Panc1 (cell line): ENCODE measurements at regions not wholly inside any gene's neighbourhood (a gene's known extent, or its start where the extent isn't known, plus 50 kb on each side); places are given as distances from the start of the nearest gene placed in this dataset.

ENCODE experiments used
- ATAC-seq: fragments of 200-7000 bp; cut with Tn5 transposase; 2 replicates; pipeline ENCODE4 v1.9.1; 2020; ENCODE audit warnings: mild to moderate bottlenecking, moderate library complexity
- BruUV-seq: library from RNA; stranded (reverse); fragments of 400-500 nt; replicated peaks from 2 replicates; lab custom pipeline; 2021; lab: Mats Ljungman, UMichigan
- CTCF ChIA-PET: fragments of 300-600 bp; sonication (Branson Sonifier 250); formaldehyde crosslinking; loops from one replicate; lab custom pipeline; 2022; ENCODE audit warnings: antibody characterized with exemption; lab: Charles Lee
- POLR2A ChIA-PET: fragments of 300-600 bp; sonication (Branson Sonifier 250); formaldehyde crosslinking; loops from one replicate; lab custom pipeline; 2022; ENCODE audit warnings: antibody characterized with exemption; lab: Charles Lee
- DNase-seq: peaks from one replicate; pipeline ENCODE4 v3.0.0-alpha.2; 2010; ENCODE audit warnings: low read depth, low spot score
- H3K27ac ChIP-seq: 2 replicates; pipeline ENCODE4 v1.5.1; 2011; ENCODE audit warnings: mild to moderate bottlenecking, low read length, inconsistent platforms
- H3K27me3 ChIP-seq: fragments of 200-500 bp; sonication (Bioruptor generic); 2 replicates; pipeline ENCODE4 v1.6.0; 2014; ENCODE audit warnings: low read length, inconsistent platforms; ENCODE audit not compliant: control insufficient read depth, insufficient read depth
- H3K36me3 ChIP-seq: fragments of 200-500 bp; sonication (Bioruptor generic); 2 replicates; pipeline ENCODE4 v1.5.1; 2014; ENCODE audit warnings: inconsistent platforms, mild to moderate bottlenecking, low read length, moderate library complexity; ENCODE audit not compliant: control insufficient read depth, insufficient read depth
- H3K4me1 ChIP-seq: 2 replicates; pipeline ENCODE4 v1.5.1; 2011; ENCODE audit warnings: inconsistent platforms, mild to moderate bottlenecking, low read length, moderate library complexity; ENCODE audit not compliant: control insufficient read depth, insufficient read depth
- H3K4me3 ChIP-seq, 2 experiments: 2 replicates each; pipeline ENCODE4 v1.5.1; 2011 to 2012; ENCODE audit warnings: low read depth in 2 of 2, low read length in 2 of 2, mild to moderate bottlenecking in 2 of 2, inconsistent platforms in 1 of 2, moderate library complexity in 1 of 2
- H3K9me3 ChIP-seq: fragments of 200-500 bp; sonication (Bioruptor generic); 2 replicates; pipeline ENCODE4 v1.5.1; 2014; ENCODE audit warnings: low read depth, mild to moderate bottlenecking, inconsistent platforms, low read length, moderate library complexity; ENCODE audit not compliant: control insufficient read depth, insufficient read depth
- POLR2AphosphoS5 ChIP-seq: IDR thresholded peaks from 2 replicates; pipeline ENCODE4 v1.6.1; 2012; ENCODE audit warnings: mild to moderate bottlenecking, low read depth, low read length, moderate library complexity
- SIN3A ChIP-seq: IDR thresholded peaks from 2 replicates; pipeline ENCODE4 v1.6.1; 2012; ENCODE audit warnings: low read depth, mild to moderate bottlenecking, low read length, moderate library complexity, borderline replicate concordance; ENCODE audit not compliant: insufficient read depth
- TCF7L2 ChIP-seq: IDR thresholded peaks from 2 replicates; pipeline ENCODE4 v1.6.1; 2011; ENCODE audit warnings: mild to moderate bottlenecking, low read depth, low read length, inconsistent platforms
- in situ Hi-C: cut with HindIII; loops from 2 replicates; pipeline ENCODE4 v1.10.0; 2016; ENCODE audit warnings: low sequenced_read_pairs, low pct_unique_long_range_greater_than_20kb
- intact Hi-C: fragments of 100-400 bp; cut with micrococcal nuclease; formaldehyde crosslinking; loops from one replicate; pipeline ENCODE4 v1.10.0; 2022; ENCODE audit not compliant: unreplicated experiment
- TF ChIP-seq, protein P1 (sequence below), 2 experiments: IDR thresholded peaks; 2 replicates each; pipeline ENCODE4 v1.6.1; 2011 to 2012; ENCODE audit warnings: low read depth in 2 of 2, control low read depth in 1 of 2, low read length in 1 of 2, mild to moderate bottlenecking in 1 of 2, moderate library complexity in 1 of 2; ENCODE audit not compliant: insufficient read depth in 1 of 2
- TF ChIP-seq, protein P2 (sequence below): fragments of 450-650 bp; IDR thresholded peaks from 2 replicates; pipeline ENCODE4 v1.5.1; 2017; ENCODE audit warnings: mild to moderate bottlenecking

DNA sequence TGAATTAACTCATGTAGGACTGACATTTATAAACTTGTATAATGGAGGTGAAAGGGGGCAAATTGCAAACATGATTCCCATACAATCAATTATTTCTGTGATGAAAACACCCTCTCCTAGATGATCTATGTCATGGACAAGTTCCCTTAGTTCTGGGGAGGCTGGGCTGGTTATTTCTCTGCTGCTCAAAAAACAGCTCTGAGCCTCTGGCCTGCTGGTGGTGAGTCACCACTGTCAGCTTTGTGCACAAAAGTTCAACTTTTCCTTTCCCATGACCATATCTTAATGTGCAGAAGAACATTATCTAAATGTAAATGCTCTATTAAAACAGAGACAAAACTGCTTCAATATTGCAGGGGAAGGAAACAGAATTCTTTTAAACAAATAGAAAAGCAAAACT, 85.0 kb downstream of the HMHB1 start:
- Histone ChIP-seq H3K27me3 (no peaks in the 10 kb centered on the region), H3K36me3 (no peaks in the 10 kb centered on the region), H3K9me3 (no peaks in the 10 kb centered on the region), H3K4me1 (no peaks in the 10 kb centered on the region), H3K27ac (no peak overlapping the region), H3K4me3 (no peak overlapping the region)
- ChIA-PET POLR2A (no interaction called here), CTCF (no interaction called here)
- BruUV-seq = no TSS peak
- in situ Hi-C loops = no loop called here
- intact Hi-C loops = no loop called here
- TF ChIP-seq TCF7L2 = no peak
- ATAC-seq = no peak
- DNase-seq = no peak

DNA sequence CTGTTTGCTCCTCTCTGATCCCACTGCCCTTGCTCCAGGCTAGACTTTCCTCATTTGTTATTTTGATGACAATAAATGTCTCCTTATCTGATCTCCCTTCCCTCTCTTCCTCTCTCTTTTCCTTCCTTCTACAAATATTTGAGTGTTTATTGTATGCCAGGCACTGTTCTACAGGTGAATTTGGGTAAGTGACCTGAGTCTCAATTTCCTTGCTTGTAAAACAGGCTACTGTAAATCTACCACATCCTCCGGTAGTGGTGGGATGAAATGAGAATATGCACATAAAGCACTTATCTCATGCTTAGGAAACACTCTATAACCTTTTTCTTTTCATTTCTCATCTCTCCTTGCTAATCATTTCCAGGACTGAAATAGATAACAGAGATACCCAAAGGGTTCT, 86.4 kb downstream of the HMHB1 start:
- Histone ChIP-seq H3K36me3 (no peaks in the 10 kb centered on the region), H3K27me3 (no peaks in the 10 kb centered on the region), H3K4me3 (no peak overlapping the region), H3K9me3 (no peaks in the 10 kb centered on the region), H3K4me1 (no peaks in the 10 kb centered on the region), H3K27ac (no peak overlapping the region)
- ATAC-seq (no peak), DNase-seq (no peak)
- ChIA-PET POLR2A (no interaction called here), CTCF (no interaction called here)
- BruUV-seq = no TSS peak
- TF ChIP-seq, protein P1, sequence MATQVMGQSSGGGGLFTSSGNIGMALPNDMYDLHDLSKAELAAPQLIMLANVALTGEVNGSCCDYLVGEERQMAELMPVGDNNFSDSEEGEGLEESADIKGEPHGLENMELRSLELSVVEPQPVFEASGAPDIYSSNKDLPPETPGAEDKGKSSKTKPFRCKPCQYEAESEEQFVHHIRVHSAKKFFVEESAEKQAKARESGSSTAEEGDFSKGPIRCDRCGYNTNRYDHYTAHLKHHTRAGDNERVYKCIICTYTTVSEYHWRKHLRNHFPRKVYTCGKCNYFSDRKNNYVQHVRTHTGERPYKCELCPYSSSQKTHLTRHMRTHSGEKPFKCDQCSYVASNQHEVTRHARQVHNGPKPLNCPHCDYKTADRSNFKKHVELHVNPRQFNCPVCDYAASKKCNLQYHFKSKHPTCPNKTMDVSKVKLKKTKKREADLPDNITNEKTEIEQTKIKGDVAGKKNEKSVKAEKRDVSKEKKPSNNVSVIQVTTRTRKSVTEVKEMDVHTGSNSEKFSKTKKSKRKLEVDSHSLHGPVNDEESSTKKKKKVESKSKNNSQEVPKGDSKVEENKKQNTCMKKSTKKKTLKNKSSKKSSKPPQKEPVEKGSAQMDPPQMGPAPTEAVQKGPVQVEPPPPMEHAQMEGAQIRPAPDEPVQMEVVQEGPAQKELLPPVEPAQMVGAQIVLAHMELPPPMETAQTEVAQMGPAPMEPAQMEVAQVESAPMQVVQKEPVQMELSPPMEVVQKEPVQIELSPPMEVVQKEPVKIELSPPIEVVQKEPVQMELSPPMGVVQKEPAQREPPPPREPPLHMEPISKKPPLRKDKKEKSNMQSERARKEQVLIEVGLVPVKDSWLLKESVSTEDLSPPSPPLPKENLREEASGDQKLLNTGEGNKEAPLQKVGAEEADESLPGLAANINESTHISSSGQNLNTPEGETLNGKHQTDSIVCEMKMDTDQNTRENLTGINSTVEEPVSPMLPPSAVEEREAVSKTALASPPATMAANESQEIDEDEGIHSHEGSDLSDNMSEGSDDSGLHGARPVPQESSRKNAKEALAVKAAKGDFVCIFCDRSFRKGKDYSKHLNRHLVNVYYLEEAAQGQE (IDR thresholded peaks at IDR 0.05; ENCODE audit: insufficient read depth in 1 of 2, low read depth in 2 of 2, low read length in 1 of 2) = no peak
- TF ChIP-seq, protein P2, sequence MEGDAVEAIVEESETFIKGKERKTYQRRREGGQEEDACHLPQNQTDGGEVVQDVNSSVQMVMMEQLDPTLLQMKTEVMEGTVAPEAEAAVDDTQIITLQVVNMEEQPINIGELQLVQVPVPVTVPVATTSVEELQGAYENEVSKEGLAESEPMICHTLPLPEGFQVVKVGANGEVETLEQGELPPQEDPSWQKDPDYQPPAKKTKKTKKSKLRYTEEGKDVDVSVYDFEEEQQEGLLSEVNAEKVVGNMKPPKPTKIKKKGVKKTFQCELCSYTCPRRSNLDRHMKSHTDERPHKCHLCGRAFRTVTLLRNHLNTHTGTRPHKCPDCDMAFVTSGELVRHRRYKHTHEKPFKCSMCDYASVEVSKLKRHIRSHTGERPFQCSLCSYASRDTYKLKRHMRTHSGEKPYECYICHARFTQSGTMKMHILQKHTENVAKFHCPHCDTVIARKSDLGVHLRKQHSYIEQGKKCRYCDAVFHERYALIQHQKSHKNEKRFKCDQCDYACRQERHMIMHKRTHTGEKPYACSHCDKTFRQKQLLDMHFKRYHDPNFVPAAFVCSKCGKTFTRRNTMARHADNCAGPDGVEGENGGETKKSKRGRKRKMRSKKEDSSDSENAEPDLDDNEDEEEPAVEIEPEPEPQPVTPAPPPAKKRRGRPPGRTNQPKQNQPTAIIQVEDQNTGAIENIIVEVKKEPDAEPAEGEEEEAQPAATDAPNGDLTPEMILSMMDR = no peak
- TF ChIP-seq SIN3A (no peak), POLR2AphosphoS5 (no peak), TCF7L2 (no peak)
- intact Hi-C loops = no loop called here
- in situ Hi-C loops = no loop called here

DNA sequence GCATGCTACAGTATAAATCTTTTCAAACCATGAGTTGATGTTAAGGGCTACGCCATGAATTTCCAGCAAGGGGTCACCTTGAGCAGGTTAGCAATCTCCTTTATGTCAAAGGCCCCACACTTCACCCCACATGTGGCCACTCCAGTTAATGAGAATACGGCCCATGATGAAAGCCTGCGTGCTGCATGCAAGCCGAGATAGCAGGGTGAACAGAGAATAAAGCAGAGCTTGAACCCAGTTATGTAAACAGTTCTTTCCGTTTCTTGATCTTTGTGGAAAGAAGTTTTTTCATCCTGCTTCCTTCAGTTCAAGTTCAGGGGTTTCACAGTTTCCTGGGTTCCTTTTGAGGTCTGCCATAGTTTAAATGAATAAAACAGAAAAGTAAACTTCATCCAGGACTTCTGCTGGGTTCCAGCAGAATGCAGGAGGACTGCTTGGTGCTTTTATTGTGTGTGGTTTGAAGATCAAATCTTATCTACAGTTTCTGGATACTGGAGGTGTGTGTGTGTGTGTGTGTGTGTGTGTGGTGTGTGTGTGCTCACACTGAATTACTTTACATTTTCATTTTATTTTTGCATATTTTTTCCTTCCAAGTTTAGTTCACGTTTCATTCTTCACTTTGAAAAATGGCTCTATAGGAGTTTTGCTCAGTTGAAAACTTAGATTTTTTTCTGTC, 87.1 kb downstream of the HMHB1 start:
- Histone ChIP-seq H3K36me3 (no peaks in the 10 kb centered on the region), H3K4me1 (no peaks in the 10 kb centered on the region), H3K4me3 (no peak overlapping the region), H3K27me3 (no peaks in the 10 kb centered on the region), H3K27ac (no peak overlapping the region), H3K9me3 (no peaks in the 10 kb centered on the region)
- TF ChIP-seq POLR2AphosphoS5 (no peak), TCF7L2 (no peak), SIN3A (no peak)
- TF ChIP-seq, protein P1 (IDR thresholded peaks at IDR 0.05; ENCODE audit: insufficient read depth in 1 of 2, low read depth in 2 of 2, low read length in 1 of 2) = no peak
- TF ChIP-seq, protein P2 = no peak
- POLR2A ChIA-PET = no interaction called here
- CTCF ChIA-PET = interaction anchor here (0.7 kb wide), 1 partner anchor 237 kb away, joined by 4 read pairs; no protein-coding TSS in a partner anchor
- DNase-seq = no peak
- intact Hi-C loops (no loop called here), in situ Hi-C loops (no loop called here)
- no TSS peak for BruUV-seq
- no peak for ATAC-seq
